Parathyroid adenoma (tissue), 2 donors: ENCODE measurements at regions not wholly inside any gene's neighbourhood (a gene's known extent, or its start where the extent isn't known, plus 50 kb on each side); places are given as distances from the start of the nearest gene placed in this dataset.

Experiments
- H2AFZ ChIP-seq: fragments of 300-600 bp; sonication (generic); one replicate; pipeline ENCODE4 v1.7.0; 2017; ENCODE audit warnings: antibody characterized with exemption, mild to moderate bottlenecking
- H3K27ac ChIP-seq: fragments of 300-600 bp; sonication (generic); one replicate; pipeline ENCODE4 v1.7.0; 2017
- H3K27me3 ChIP-seq: fragments of 300-600 bp; sonication (generic); one replicate; pipeline ENCODE4 v1.7.0; 2017; ENCODE audit warnings: low read length; ENCODE audit not compliant: control insufficient read depth, insufficient read depth
- H3K36me3 ChIP-seq: fragments of 300-600 bp; sonication (generic); one replicate; pipeline ENCODE4 v1.7.0; 2017; ENCODE audit warnings: low read length; ENCODE audit not compliant: control insufficient read depth, insufficient read depth
- H3K4me1 ChIP-seq: fragments of 300-600 bp; sonication (generic); one replicate; pipeline ENCODE4 v1.7.0; 2017; ENCODE audit warnings: control low read depth
- H3K4me2 ChIP-seq: fragments of 300-600 bp; sonication (generic); one replicate; pipeline ENCODE4 v1.7.0; 2017; ENCODE audit warnings: low read length
- H3K4me3 ChIP-seq: fragments of 300-600 bp; sonication (generic); one replicate; pipeline ENCODE4 v1.7.0; 2017; ENCODE audit warnings: low read depth, low read length
- H3K79me2 ChIP-seq: fragments of 300-600 bp; sonication (generic); one replicate; pipeline ENCODE4 v1.7.0; 2017; ENCODE audit warnings: control low read depth
- H3K9ac ChIP-seq: fragments of 300-600 bp; sonication (generic); one replicate; pipeline ENCODE4 v1.7.0; 2017; ENCODE audit warnings: mild to moderate bottlenecking
- H3K9me3 ChIP-seq: fragments of 300-600 bp; sonication (generic); one replicate; pipeline ENCODE4 v1.7.0; 2017; ENCODE audit warnings: low read length; ENCODE audit not compliant: control insufficient read depth
- TF ChIP-seq, protein P1 (sequence below): fragments of 300-600 bp; sonication (generic); IDR thresholded peaks from one replicate; pipeline ENCODE4 v1.7.0; 2017; ENCODE audit warnings: antibody characterized with exemption, mild to moderate bottlenecking
- donor health status: primary hyperparathyroidism.

DNA sequence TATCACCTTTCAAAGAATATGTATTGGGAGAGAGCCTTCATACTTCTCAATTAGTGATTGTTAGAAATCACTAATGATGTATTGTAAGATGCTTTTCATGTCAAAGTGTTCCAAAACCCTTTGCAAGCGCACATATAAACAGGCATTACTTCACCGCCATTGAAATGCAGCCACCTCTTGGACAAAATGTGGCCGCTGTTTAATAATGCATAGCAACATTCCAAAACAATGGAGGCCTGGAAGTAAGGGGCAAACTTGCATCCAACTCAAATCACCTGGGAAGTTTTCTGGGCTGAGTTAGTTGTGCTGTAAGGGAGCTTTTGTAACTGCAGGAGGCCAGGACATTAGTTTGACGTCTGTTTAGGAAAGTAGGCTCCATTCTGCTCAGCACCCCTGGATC, 438.1 kb downstream of the FGF9 start:
- Histone ChIP-seq H3K4me3 (no peak overlapping the region), H3K4me2 (no peak overlapping the region), H3K9me3 (no peaks in the 10 kb centered on the region), H3K27me3 (no peaks in the 10 kb centered on the region), H3K79me2 (no peaks in the 10 kb centered on the region), H3K9ac (no peak overlapping the region), H3K4me1 (peaks cover 3% of the 10 kb centered on the region), H2AFZ (no peak overlapping the region), H3K27ac (no peak overlapping the region), H3K36me3 (no peaks in the 10 kb centered on the region)
- TF ChIP-seq, protein P1, sequence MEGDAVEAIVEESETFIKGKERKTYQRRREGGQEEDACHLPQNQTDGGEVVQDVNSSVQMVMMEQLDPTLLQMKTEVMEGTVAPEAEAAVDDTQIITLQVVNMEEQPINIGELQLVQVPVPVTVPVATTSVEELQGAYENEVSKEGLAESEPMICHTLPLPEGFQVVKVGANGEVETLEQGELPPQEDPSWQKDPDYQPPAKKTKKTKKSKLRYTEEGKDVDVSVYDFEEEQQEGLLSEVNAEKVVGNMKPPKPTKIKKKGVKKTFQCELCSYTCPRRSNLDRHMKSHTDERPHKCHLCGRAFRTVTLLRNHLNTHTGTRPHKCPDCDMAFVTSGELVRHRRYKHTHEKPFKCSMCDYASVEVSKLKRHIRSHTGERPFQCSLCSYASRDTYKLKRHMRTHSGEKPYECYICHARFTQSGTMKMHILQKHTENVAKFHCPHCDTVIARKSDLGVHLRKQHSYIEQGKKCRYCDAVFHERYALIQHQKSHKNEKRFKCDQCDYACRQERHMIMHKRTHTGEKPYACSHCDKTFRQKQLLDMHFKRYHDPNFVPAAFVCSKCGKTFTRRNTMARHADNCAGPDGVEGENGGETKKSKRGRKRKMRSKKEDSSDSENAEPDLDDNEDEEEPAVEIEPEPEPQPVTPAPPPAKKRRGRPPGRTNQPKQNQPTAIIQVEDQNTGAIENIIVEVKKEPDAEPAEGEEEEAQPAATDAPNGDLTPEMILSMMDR, result no peak

DNA sequence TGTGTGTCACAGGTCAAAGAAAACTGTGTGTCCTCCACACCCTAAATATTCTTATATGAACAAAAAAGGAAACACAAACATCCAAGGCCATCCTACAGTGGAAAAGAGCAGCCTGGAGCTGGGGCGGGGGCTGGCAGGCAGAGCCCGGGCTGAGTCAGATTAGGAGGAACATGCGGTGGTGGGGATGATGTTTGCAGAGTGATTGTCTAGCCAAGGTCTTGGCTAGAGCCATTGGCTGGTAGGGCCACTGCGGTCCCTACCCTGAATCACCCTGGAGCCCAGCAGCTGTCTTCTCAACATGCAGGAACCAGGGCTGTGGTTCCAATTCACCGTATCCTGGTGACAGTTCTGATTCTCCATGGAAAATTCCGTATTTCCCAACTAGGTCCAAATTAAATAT, 439.5 kb downstream of the FGF9 start:
- Histone ChIP-seq H3K27ac (no peak overlapping the region), H3K9ac (no peak overlapping the region), H3K4me2 (no peak overlapping the region), H3K27me3 (no peaks in the 10 kb centered on the region), H2AFZ (no peak overlapping the region), H3K4me3 (no peak overlapping the region), H3K4me1 (peaks cover 3% of the 10 kb centered on the region), H3K36me3 (no peaks in the 10 kb centered on the region), H3K9me3 (no peaks in the 10 kb centered on the region), H3K79me2 (no peaks in the 10 kb centered on the region)
- TF ChIP-seq, protein P1, result no peak

DNA sequence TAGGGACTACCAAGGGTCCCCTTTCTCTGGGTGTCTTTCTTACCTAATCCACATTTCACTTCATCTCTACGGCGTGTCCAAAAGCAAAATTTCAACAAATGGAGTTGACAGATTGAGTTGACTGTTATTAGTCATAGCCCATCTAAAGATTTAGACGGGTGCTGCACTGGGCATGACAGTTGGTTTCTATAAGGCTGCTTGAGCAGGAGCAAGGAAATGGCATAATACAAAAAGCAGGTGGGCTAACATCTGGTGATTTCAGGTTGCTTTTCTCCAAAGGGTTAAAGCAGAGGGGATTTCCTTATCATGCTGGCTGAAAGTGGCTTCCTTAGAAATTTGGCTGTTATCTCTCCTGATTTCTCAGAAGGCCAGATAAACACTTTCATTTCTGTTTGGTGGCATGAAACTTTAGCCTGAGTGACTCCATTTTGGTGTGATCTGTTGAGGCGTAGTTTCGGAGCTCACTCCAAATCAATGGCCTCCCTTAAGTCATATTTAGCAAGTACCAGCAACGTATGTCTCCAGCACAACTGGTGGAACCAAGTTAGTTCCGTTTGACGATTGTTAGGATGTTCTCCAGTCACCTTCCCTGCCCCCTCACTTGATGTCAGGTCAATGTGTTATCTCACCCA, 440.4 kb downstream of the FGF9 start:
- no peak overlapping the region for H3K27ac ChIP-seq
- H3K9ac ChIP-seq, result no peak overlapping the region
- H3K4me3 ChIP-seq, result no peak overlapping the region
- H3K27me3 ChIP-seq, result no peaks in the 10 kb centered on the region
- no peak overlapping the region for H2AFZ ChIP-seq
- no peaks in the 10 kb centered on the region for H3K36me3 ChIP-seq
- TF ChIP-seq, protein P1, result no peak
- H3K4me2 ChIP-seq, result no peak overlapping the region
- no peaks in the 10 kb centered on the region for H3K9me3 ChIP-seq
- H3K4me1 ChIP-seq, result peaks cover 3% of the 10 kb centered on the region
- H3K79me2 ChIP-seq, result no peaks in the 10 kb centered on the region

DNA sequence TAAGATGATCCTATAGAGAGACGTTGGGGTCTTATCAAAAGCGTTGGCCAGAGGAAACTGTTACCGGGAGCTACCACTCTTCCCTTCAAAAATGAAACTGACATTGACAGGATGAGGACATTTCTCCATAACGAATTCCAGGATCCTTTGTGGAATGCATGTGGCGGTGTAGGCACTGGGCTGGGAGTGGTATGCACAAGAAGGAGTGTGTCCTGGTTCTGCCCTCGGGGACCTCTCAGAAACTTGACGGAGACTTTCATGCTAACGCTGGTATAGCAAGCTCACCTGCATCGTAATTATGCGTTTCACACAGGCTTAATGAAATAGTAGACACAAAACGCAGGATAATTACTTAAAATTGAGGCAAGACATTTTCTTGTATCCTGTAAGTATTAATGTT, 441.1 kb downstream of the FGF9 start:
- TF ChIP-seq, protein P1, result no peak
- Histone ChIP-seq H3K4me1 (peaks cover 3% of the 10 kb centered on the region), H3K9me3 (no peaks in the 10 kb centered on the region), H2AFZ (no peak overlapping the region), H3K36me3 (no peaks in the 10 kb centered on the region), H3K4me3 (no peak overlapping the region), H3K27ac (no peak overlapping the region), H3K9ac (no peak overlapping the region), H3K27me3 (no peaks in the 10 kb centered on the region), H3K4me2 (no peak overlapping the region), H3K79me2 (no peaks in the 10 kb centered on the region)
